IMR-90 (cell line): ENCODE measurements at regions not wholly inside any gene's neighbourhood (a gene's known extent, or its start where the extent isn't known, plus 50 kb on each side); places are given as distances from the start of the nearest gene placed in this dataset.

ENCODE experiments used
- ATAC-seq: fragments of 200-7000 bp; cut with Tn5 transposase; 2 replicates; pipeline ENCODE4 v1.9.1; 2020; ENCODE audit warnings: low read depth, mild to moderate bottlenecking, moderate library complexity
- BruUV-seq: library from RNA; stranded (reverse); fragments of 400-500 nt; replicated peaks from 2 replicates; lab custom pipeline; 2021; lab: Mats Ljungman, UMichigan
- CTCF ChIA-PET: fragments of 300-600 bp; formaldehyde crosslinking; extraction: SDS; loops from one replicate; lab custom pipeline; 2021; ENCODE audit warnings: antibody characterized with exemption; lab: Yijun Ruan, JAX
- POLR2A ChIA-PET: fragments of 300-600 bp; sonication (Branson Sonifier 250); formaldehyde crosslinking; loops from one replicate; lab custom pipeline; 2022; ENCODE audit warnings: antibody characterized with exemption; ENCODE audit not compliant: unreplicated experiment; lab: Charles Lee
- DNase-seq: peaks from one replicate; pipeline ENCODE4 v3.0.0; 2013
- H2AFZ ChIP-seq: replicated peaks from 2 replicates; pipeline ENCODE3; 2013; ENCODE audit warnings: low read length, mild to moderate bottlenecking; ENCODE audit not compliant: poor library complexity
- H2AK5ac ChIP-seq: 2 replicates; pipeline ENCODE4 v1.6.1; 2013; ENCODE audit warnings: low read depth, low read length, inconsistent platforms
- H2AK9ac ChIP-seq: replicated peaks from 2 replicates; pipeline ENCODE3; 2013; ENCODE audit warnings: mild to moderate bottlenecking, low read depth, low read length, moderate library complexity; ENCODE audit not compliant: poor library complexity
- H2BK120ac ChIP-seq: 2 replicates; pipeline ENCODE4 v1.6.1; 2013; ENCODE audit warnings: low read depth, low read length, inconsistent platforms
- H2BK15ac ChIP-seq: 3 replicates; pipeline ENCODE4 v1.6.1; 2013; ENCODE audit warnings: low read depth, low read length, inconsistent platforms
- H2BK20ac ChIP-seq: 2 replicates; pipeline ENCODE4 v1.6.1; 2013; ENCODE audit warnings: low read depth, mild to moderate bottlenecking, inconsistent platforms, low read length, moderate library complexity
- H2BK5ac ChIP-seq: 2 replicates; pipeline ENCODE4 v1.6.1; 2013; ENCODE audit warnings: mild to moderate bottlenecking, low read depth, low read length, inconsistent platforms; ENCODE audit not compliant: poor library complexity, severe bottlenecking
- H3K14ac ChIP-seq: replicated peaks from 2 replicates; pipeline ENCODE4 v1.6.1; 2013; ENCODE audit warnings: low read depth, low read length, inconsistent platforms
- H3K18ac ChIP-seq: 2 replicates; pipeline ENCODE4 v1.6.1; 2013; ENCODE audit warnings: low read depth, low read length, control low read depth
- H3K23ac ChIP-seq: 2 replicates; pipeline ENCODE4 v1.6.1; 2013; ENCODE audit warnings: low read depth, low read length, inconsistent platforms
- H3K27ac ChIP-seq: 2 replicates; pipeline ENCODE4 v1.5.1; 2013; ENCODE audit warnings: mild to moderate bottlenecking, control low read depth, low read length; ENCODE audit not compliant: insufficient read depth
- H3K27me3 ChIP-seq: 2 replicates; pipeline ENCODE4 v1.6.1; 2013; ENCODE audit warnings: low read length; ENCODE audit not compliant: control insufficient read depth, insufficient read depth
- H3K36me3 ChIP-seq: 2 replicates; pipeline ENCODE4 v1.6.1; 2013; ENCODE audit warnings: low read length, mixed read lengths; ENCODE audit not compliant: control insufficient read depth, insufficient read depth
- H3K4ac ChIP-seq: 2 replicates; pipeline ENCODE4 v1.6.1; 2013; ENCODE audit warnings: low read depth, low read length, inconsistent platforms
- H3K4me1 ChIP-seq: 2 replicates; pipeline ENCODE4 v1.6.1; 2013; ENCODE audit warnings: low read length, mixed read lengths; ENCODE audit not compliant: control insufficient read depth, insufficient read depth
- H3K4me2 ChIP-seq: 2 replicates; pipeline ENCODE4 v1.6.1; 2013; ENCODE audit warnings: low read depth, mild to moderate bottlenecking, control low read depth, low read length, moderate library complexity
- H3K4me3 ChIP-seq: 2 replicates; pipeline ENCODE4 v1.5.1; 2013; ENCODE audit warnings: low read depth, mild to moderate bottlenecking, control low read depth, low read length, moderate library complexity; ENCODE audit not compliant: insufficient read depth
- H3K56ac ChIP-seq: 2 replicates; pipeline ENCODE4 v1.6.1; 2013; ENCODE audit warnings: low read length, inconsistent platforms; ENCODE audit not compliant: insufficient read depth; ENCODE audit errors: extremely low read depth
- H3K79me1 ChIP-seq, 2 experiments: 2 replicates each; pipeline ENCODE4 v1.6.1; 2013; ENCODE audit warnings: low read length in 2 of 2, inconsistent platforms in 1 of 2, low read depth in 1 of 2
- H3K9ac ChIP-seq: 2 replicates; pipeline ENCODE4 v1.6.1; 2013; ENCODE audit warnings: low read depth, low read length, control low read depth
- H3K9me1 ChIP-seq: 2 replicates; pipeline ENCODE4 v1.6.1; 2013; ENCODE audit warnings: low read length, inconsistent platforms; ENCODE audit not compliant: insufficient read depth
- H3K9me3 ChIP-seq: 2 replicates; pipeline ENCODE4 v1.6.1; 2013; ENCODE audit warnings: low read length; ENCODE audit not compliant: control insufficient read depth, insufficient read depth
- H4K20me1 ChIP-seq: 2 replicates; pipeline ENCODE4 v1.6.1; 2013; ENCODE audit warnings: low read length, inconsistent platforms; ENCODE audit not compliant: insufficient read depth
- H4K5ac ChIP-seq: 2 replicates; pipeline ENCODE4 v1.6.1; 2013; ENCODE audit warnings: mild to moderate bottlenecking, low read depth, low read length, control low read depth
- H4K8ac ChIP-seq, 2 experiments: 2 replicates each; pipeline ENCODE4 v1.6.1; 2013; ENCODE audit warnings: low read depth in 2 of 2, low read length in 2 of 2, control low read depth in 1 of 2, inconsistent platforms in 1 of 2
- H4K91ac ChIP-seq: 2 replicates; pipeline ENCODE4 v1.6.1; 2013; ENCODE audit warnings: low read depth, low read length, inconsistent platforms; ENCODE audit not compliant: insufficient read depth
- CEBPB ChIP-seq: IDR thresholded peaks from 2 replicates; pipeline ENCODE4 v1.6.1; 2012; ENCODE audit warnings: low read depth, low read length, improper control_type of control experiment
- RAD21 ChIP-seq: IDR thresholded peaks from 2 replicates; pipeline ENCODE4 v1.6.1; 2012; ENCODE audit warnings: low read length, improper control_type of control experiment
- SMC3 ChIP-seq: fragments of 150-350 bp; IDR thresholded peaks from 2 replicates; pipeline ENCODE4 v1.6.1; 2016; ENCODE audit warnings: low read depth, mild to moderate bottlenecking, antibody characterized with exemption, low read length, moderate library complexity
- WGBS, 2 experiments: methylation state at CpG; one replicate each; pipeline versions ENCODE4 v1.1.5 to v1.1.7; 2013; ENCODE audit warnings: missing lambda C conversion rate in 2 of 2; ENCODE audit not compliant: insufficient read length in 1 of 2; ENCODE audit errors: extremely low coverage in 2 of 2; 5-methylcytosine and 5-hydroxymethylcytosine counted together
- dilution Hi-C: fragments of 300-500 bp; cut with HindIII; formaldehyde crosslinking; loops from one replicate; pipeline ENCODE4 v1.14.3; 2018; ENCODE audit warnings: low sequenced_read_pairs; ENCODE audit not compliant: unreplicated experiment
- in situ Hi-C: fragments of 300-500 bp; cut with MboI; formaldehyde crosslinking; loops from 3 replicates; pipeline ENCODE4 v1.14.3; 2019; ENCODE audit warnings: low sequenced_read_pairs, inconsistent platforms, mixed read lengths
- intact Hi-C: fragments of 100-400 bp; cut with micrococcal nuclease; formaldehyde crosslinking; loops from 2 replicates; pipeline ENCODE4 v1.10.0; 2022
- TF ChIP-seq, protein P1 (sequence below): conservative IDR thresholded peaks from 2 replicates; pipeline ENCODE4 v1.5.1; 2012; ENCODE audit warnings: mild to moderate bottlenecking, low read depth, low read length, improper control_type of control experiment

GRCh38 chr11:70810133-70810532 is 411.8 kb downstream of the CTTN start:
- intact Hi-C loops = no loop called here
- TF ChIP-seq SMC3 (no peak), CEBPB (no peak), RAD21 (no peak)
- TF ChIP-seq, protein P1, sequence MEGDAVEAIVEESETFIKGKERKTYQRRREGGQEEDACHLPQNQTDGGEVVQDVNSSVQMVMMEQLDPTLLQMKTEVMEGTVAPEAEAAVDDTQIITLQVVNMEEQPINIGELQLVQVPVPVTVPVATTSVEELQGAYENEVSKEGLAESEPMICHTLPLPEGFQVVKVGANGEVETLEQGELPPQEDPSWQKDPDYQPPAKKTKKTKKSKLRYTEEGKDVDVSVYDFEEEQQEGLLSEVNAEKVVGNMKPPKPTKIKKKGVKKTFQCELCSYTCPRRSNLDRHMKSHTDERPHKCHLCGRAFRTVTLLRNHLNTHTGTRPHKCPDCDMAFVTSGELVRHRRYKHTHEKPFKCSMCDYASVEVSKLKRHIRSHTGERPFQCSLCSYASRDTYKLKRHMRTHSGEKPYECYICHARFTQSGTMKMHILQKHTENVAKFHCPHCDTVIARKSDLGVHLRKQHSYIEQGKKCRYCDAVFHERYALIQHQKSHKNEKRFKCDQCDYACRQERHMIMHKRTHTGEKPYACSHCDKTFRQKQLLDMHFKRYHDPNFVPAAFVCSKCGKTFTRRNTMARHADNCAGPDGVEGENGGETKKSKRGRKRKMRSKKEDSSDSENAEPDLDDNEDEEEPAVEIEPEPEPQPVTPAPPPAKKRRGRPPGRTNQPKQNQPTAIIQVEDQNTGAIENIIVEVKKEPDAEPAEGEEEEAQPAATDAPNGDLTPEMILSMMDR = no peak

More at GRCh38 chr11:70810133-70810532, 411.8 kb downstream of the CTTN start:
- H3K9me1 ChIP-seq = no peaks in the 10 kb centered on the region
- H3K18ac ChIP-seq = no peak overlapping the region
- no peak overlapping the region for H3K4ac ChIP-seq
- H2BK120ac ChIP-seq = no peak overlapping the region
- no peaks in the 10 kb centered on the region for H3K79me1 ChIP-seq
- H3K27me3 ChIP-seq = no peaks in the 10 kb centered on the region
- BruUV-seq = no TSS peak
- H3K14ac ChIP-seq = no peak overlapping the region
- H3K23ac ChIP-seq = no peak overlapping the region
- H3K4me1 ChIP-seq = no peaks in the 10 kb centered on the region
- no peak overlapping the region for H3K4me3 ChIP-seq
- CTCF ChIA-PET = no interaction called here
- H2AK9ac ChIP-seq = no peak overlapping the region
- no peak overlapping the region for H4K91ac ChIP-seq
- H2AK5ac ChIP-seq = no peak overlapping the region
- no peak overlapping the region for H3K27ac ChIP-seq
- H3K9ac ChIP-seq = no peak overlapping the region
- dilution Hi-C loops = no loop called here
- WGBS, 2 experiments = no CpG with 5 or more reads among the region's 9 CpGs
- H2BK5ac ChIP-seq = no peak overlapping the region
- no peak for DNase-seq
- H3K9me3 ChIP-seq = peaks cover 5% of the 10 kb centered on the region; the same call in 1 of the 2 replicates
- H2BK15ac ChIP-seq = no peak overlapping the region
- no peak overlapping the region for H4K5ac ChIP-seq
- POLR2A ChIA-PET = no interaction called here
- no peaks in the 10 kb centered on the region; the same call in 1 of the 2 replicates for H4K20me1 ChIP-seq
- ATAC-seq = no peak
- H2AFZ ChIP-seq = no peak overlapping the region
- H2BK20ac ChIP-seq = no peak overlapping the region
- H4K8ac ChIP-seq = no peak overlapping the region
- in situ Hi-C loops = no loop called here
- no peak overlapping the region for H3K56ac ChIP-seq
- no peak overlapping the region for H3K4me2 ChIP-seq
- H3K36me3 ChIP-seq = peaks cover 1% of the 10 kb centered on the region
